Tibial nerve (tissue), 4 donors: ENCODE measurements at regions not wholly inside any gene's neighbourhood (a gene's known extent, or its start where the extent isn't known, plus 50 kb on each side); places are given as distances from the start of the nearest gene placed in this dataset.

Experiments used
- DNase-seq, 2 donors: peaks; one replicate each; pipeline ENCODE4 v3.0.0-alpha.2; 2019; ENCODE audit warnings: low spot score in 2 of 2
- H3K27ac ChIP-seq, 4 donors: fragments of 200-600 bp; sonication (generic) in 3 of 4; one replicate each; pipeline ENCODE4 v1.5.1; 2017 to 2019; ENCODE audit warnings: mild to moderate bottlenecking in 1 of 4
- H3K27me3 ChIP-seq, 2 donors: fragments of 200-600 bp; sonication (generic) in 1 of 2; one replicate each; pipeline versions ENCODE4 v1.5.1 to v1.6.0; 2017 to 2019
- H3K36me3 ChIP-seq, 3 donors: fragments of 200-600 bp; sonication (generic); one replicate each; pipeline ENCODE4 v1.5.1; 2018 to 2019
- H3K4me1 ChIP-seq, 4 donors: fragments of 200-600 bp; sonication (generic) in 3 of 4; one replicate each; pipeline ENCODE4 v1.5.1; 2017 to 2019
- H3K4me3 ChIP-seq, 4 donors: fragments of 200-600 bp; sonication (generic) in 3 of 4; one replicate each; pipeline ENCODE4 v1.5.1; 2017 to 2019; ENCODE audit warnings: mild to moderate bottlenecking in 1 of 4, moderate library complexity in 1 of 4
- H3K9me3 ChIP-seq, 4 donors: fragments of 200-600 bp; sonication (generic) in 3 of 4; one replicate each; pipeline ENCODE4 v1.5.1; 2017 to 2019
- EP300 ChIP-seq, 2 donors: sonication (generic); formaldehyde crosslinking; IDR thresholded peaks; one replicate each; pipeline ENCODE4 v1.6.1; 2017; ENCODE audit warnings: antibody characterized with exemption in 2 of 2, mild to moderate bottlenecking in 1 of 2
- POLR2A ChIP-seq, 2 donors: fragments of 450-650 bp; IDR thresholded peaks; one replicate each; pipeline ENCODE4 v1.6.1; 2017; ENCODE audit warnings: antibody characterized with exemption in 2 of 2, mild to moderate bottlenecking in 2 of 2, moderate library complexity in 2 of 2
- WGBS, 2 donors: methylation state at CpG; one replicate each; pipeline ENCODE4 v1.1.5; 2018; 5-methylcytosine and 5-hydroxymethylcytosine counted together
- TF ChIP-seq, protein P1 (sequence below), 5 experiments: fragments of 200-600 bp in 3 of 5; fragments of 450-650 bp in 2 of 5; sonication (generic) in 3 of 5; IDR thresholded peaks; one replicate each; pipeline ENCODE4 v1.5.1; 2016 to 2019; ENCODE audit warnings: antibody characterized with exemption in 5 of 5, mild to moderate bottlenecking in 3 of 5, moderate library complexity in 2 of 5

DNA sequence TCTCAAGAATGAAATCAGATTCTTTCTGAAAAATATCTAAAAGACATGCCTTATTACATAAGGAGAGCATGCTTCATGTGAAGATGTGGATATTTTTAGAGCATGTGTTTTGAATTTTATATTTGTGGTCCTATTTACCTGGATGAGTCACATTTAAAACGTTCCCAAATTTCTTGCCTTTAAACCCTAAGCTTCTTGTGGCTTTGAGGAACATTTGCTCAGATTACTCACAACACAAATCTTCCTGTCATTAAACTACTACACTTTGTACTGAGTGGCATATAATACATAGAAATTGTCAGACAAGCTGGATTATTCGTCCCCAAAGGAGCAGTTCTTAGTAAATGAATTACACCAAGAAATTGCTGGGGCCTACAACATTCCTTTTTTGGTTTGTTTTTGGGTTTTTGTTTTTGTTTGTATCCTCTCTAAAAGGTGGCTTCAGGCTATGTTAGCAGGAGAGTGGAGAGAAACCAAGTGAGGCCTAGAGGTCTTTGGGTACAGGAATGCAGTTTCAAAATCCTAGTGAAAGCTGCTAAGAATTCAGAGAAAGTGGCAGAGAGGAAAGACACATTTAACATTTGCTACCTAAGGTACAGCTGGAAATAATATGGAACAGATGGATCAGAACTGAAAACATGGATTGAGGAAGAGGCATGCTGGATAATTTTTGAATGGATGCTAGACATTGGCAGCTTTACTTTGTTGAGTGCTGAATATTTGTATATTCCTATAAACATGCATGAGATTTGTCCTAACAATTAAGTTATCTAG, 128.1 kb downstream of the RPL22L1 start:
- Histone ChIP-seq H3K27me3 (no peaks in the 10 kb centered on the region), H3K4me1 (peaks cover 0 to 26% (median 3%) of the 10 kb centered on the region in 4 donors), H3K36me3 (no peaks in the 10 kb centered on the region), H3K27ac (peak overlapping the region in 3 of 4 donors; percentile 67 to 88 (median 81)), H3K9me3 (no peaks in the 10 kb centered on the region), H3K4me3 (no peak overlapping the region)
- no peak for DNase-seq
- TF ChIP-seq, protein P1, sequence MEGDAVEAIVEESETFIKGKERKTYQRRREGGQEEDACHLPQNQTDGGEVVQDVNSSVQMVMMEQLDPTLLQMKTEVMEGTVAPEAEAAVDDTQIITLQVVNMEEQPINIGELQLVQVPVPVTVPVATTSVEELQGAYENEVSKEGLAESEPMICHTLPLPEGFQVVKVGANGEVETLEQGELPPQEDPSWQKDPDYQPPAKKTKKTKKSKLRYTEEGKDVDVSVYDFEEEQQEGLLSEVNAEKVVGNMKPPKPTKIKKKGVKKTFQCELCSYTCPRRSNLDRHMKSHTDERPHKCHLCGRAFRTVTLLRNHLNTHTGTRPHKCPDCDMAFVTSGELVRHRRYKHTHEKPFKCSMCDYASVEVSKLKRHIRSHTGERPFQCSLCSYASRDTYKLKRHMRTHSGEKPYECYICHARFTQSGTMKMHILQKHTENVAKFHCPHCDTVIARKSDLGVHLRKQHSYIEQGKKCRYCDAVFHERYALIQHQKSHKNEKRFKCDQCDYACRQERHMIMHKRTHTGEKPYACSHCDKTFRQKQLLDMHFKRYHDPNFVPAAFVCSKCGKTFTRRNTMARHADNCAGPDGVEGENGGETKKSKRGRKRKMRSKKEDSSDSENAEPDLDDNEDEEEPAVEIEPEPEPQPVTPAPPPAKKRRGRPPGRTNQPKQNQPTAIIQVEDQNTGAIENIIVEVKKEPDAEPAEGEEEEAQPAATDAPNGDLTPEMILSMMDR (IDR thresholded peaks at IDR 0.05), result no peak
- no peak for TF ChIP-seq EP300 (IDR thresholded peaks at IDR 0.05)
- WGBS, 2 donors, result 45 to 53% methylated on average over 2 of the region's 2 CpGs

DNA sequence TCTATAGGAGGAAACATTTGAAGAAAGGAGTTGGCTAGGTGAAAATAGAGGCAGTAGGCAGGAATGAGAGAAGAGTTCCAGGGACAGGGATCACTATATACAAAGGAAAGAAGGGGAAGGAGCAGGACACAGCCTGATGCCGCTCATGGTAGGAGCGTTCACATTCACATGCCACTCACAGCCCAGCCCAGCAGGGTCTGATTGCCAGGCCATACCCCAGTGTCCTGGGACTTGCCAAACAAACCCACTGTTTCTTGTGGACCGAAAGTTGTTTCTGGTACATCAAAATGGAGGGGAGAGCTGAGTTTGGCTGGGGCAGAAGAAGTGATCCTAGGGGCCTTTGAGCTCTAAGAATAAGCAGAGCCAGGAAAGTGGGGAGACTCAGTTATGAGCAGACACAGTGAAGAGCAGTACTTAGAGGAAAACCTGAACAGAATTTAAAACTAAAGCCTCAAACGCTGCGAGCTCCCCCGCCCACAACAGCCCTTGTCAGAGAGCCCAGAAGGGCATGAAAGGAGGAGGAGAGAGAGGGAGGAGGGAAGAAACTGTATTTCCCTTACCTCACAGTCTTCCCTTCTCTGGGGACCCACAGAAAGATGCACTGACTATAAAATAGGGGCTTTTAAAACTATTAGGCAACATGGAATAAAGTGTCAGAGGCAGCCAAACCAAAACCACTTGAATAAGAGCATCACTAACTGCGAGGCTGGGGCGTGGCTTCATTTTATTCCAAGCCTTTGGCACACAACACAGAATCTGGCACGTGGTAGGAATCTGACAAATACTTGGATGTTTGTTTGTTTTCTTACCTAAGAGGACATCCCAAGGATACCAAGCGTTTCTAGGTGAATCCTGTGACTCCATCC, 129.0 kb downstream of the RPL22L1 start:
- H3K9me3 ChIP-seq, result no peaks in the 10 kb centered on the region
- H3K27ac ChIP-seq, result peak overlapping the region; percentile 57 to 88 (median 74)
- WGBS, 2 donors, result 30 to 35% methylated on average over 10 of the region's 10 CpGs
- no peaks in the 10 kb centered on the region for H3K27me3 ChIP-seq
- peak; percentile 83 to 86 for DNase-seq
- peaks cover 0 to 26% (median 3%) of the 10 kb centered on the region in 4 donors for H3K4me1 ChIP-seq
- peak overlapping the region in 1 of 4 donors; percentile 24 for H3K4me3 ChIP-seq
- no peaks in the 10 kb centered on the region for H3K36me3 ChIP-seq
- TF ChIP-seq, protein P1 (IDR thresholded peaks at IDR 0.05), result no peak
- TF ChIP-seq POLR2A (IDR thresholded peaks at IDR 0.05) (no peak), EP300 (IDR thresholded peaks at IDR 0.05) (peak; percentile 21 to 75)

DNA sequence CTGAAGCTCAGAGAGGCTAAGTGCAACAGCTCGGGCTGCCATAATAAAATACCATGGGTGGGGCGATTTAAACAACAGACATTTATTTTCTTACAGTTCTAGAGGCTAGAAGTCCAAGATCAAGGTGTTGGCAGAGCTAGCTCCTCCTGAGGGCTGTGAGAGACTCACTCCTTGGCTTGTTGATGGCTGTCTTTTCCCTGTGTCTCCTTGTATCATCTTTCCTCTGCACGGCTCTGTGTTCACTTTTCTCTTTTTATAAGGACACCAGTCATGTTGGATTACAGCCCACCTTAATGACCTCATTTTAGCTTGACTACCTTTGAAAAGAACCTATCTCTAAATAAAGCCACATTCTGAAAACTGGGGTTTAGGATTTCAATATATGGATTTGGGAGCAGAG, 129.7 kb downstream of the RPL22L1 start:
- no peak for DNase-seq
- Histone ChIP-seq H3K9me3 (no peaks in the 10 kb centered on the region), H3K27me3 (no peaks in the 10 kb centered on the region), H3K36me3 (no peaks in the 10 kb centered on the region), H3K27ac (peak overlapping the region; percentile 57 to 88 (median 74)), H3K4me1 (peaks cover 0 to 26% (median 3%) of the 10 kb centered on the region in 4 donors), H3K4me3 (no peak overlapping the region)
- WGBS, 2 donors, result 79 to 80% methylated on average over 3 of the region's 3 CpGs
- TF ChIP-seq, protein P1 (IDR thresholded peaks at IDR 0.05), result no peak
- no peak for TF ChIP-seq EP300 (IDR thresholded peaks at IDR 0.05)
- no peak for TF ChIP-seq POLR2A (IDR thresholded peaks at IDR 0.05)

DNA sequence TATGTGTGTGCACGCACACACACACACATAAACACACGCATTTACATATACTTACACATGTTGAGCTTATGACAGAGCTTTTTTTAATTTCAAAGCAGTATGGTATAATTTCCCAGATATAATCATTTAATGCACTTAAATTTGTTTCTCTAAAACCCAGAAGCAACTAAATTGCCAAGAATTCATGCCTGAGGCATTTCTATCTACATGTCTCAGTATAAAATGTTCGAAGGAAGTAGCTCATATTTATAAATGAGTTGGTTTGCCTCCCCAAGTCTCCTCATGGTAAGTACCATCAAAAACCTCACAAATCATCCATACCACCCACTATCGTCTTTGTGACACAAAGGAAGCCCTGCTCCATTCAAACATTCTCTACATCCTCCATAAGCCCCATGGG, 130.6 kb downstream of the RPL22L1 start:
- H3K4me3 ChIP-seq, result no peak overlapping the region
- H3K9me3 ChIP-seq, result no peaks in the 10 kb centered on the region
- no peaks in the 10 kb centered on the region for H3K27me3 ChIP-seq
- H3K36me3 ChIP-seq, result no peaks in the 10 kb centered on the region
- H3K4me1 ChIP-seq, result peaks cover 0 to 26% (median 5%) of the 10 kb centered on the region in 4 donors
- TF ChIP-seq, protein P1 (IDR thresholded peaks at IDR 0.05), result no peak
- no peak for TF ChIP-seq EP300 (IDR thresholded peaks at IDR 0.05)
- TF ChIP-seq POLR2A (IDR thresholded peaks at IDR 0.05), result no peak
- WGBS, 2 donors, result 90% methylated on average over 4 of the region's 4 CpGs
- DNase-seq, result no peak
- H3K27ac ChIP-seq, result peak overlapping the region in 2 of 4 donors; percentile 81 to 88

DNA sequence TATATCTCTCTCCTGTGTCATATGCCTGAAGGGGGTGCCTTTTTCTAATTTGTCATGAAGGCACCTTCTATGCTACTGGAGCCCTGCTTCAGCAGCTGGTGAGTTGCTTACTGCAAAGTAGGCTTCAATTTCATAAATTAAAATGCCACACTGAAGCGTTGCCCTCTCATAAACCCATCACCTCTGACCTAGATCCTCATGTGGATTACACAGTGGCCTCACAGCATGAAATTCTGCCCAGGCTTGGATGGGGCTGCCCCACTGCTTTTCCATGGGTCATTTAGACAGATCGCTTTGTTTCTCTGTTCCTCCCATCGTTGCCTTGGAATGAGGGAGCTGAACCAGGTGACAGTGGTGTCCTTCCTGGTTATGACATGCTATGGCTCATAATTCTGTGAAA, 131.2 kb downstream of the RPL22L1 start:
- Histone ChIP-seq H3K4me1 (peaks cover 0 to 26% (median 5%) of the 10 kb centered on the region in 4 donors), H3K9me3 (no peaks in the 10 kb centered on the region), H3K36me3 (no peaks in the 10 kb centered on the region), H3K27ac (no peak overlapping the region), H3K27me3 (no peaks in the 10 kb centered on the region), H3K4me3 (no peak overlapping the region)
- TF ChIP-seq, protein P1 (IDR thresholded peaks at IDR 0.05), result no peak
- no peak for TF ChIP-seq EP300 (IDR thresholded peaks at IDR 0.05)
- no peak for TF ChIP-seq POLR2A (IDR thresholded peaks at IDR 0.05)
- DNase-seq, result no peak
- 38 to 59% methylated on average over 3 of the region's 3 CpGs for WGBS, 2 donors
